BE2C (cell line): ENCODE measurements at regions not wholly inside any gene's neighbourhood (a gene's known extent, or its start where the extent isn't known, plus 50 kb on each side); places are given as distances from the start of the nearest gene placed in this dataset.
"Not testable (repeated sequence)": the region's sequence is repeated elsewhere in the genome, so short reads cannot be mapped to it uniquely, and the experiment has no call there.

Experiments
- DNase-seq: peaks from one replicate; pipeline ENCODE4 v3.0.0-alpha.2; 2020
- H3K27me3 ChIP-seq: fragments of 250-450 bp; sonication (Bioruptor Pico); 2 replicates; pipeline ENCODE4 v1.5.1; 2020; ENCODE audit warnings: mild to moderate bottlenecking
- H3K36me3 ChIP-seq: fragments of 250-450 bp; sonication (Bioruptor Pico); 2 replicates; pipeline ENCODE4 v1.5.1; 2020; ENCODE audit warnings: mild to moderate bottlenecking
- H3K4me1 ChIP-seq: fragments of 250-450 bp; sonication (Bioruptor Pico); 2 replicates; pipeline ENCODE4 v1.5.1; 2020
- H3K4me3 ChIP-seq: 2 replicates; pipeline ENCODE4 v1.5.1; 2011; ENCODE audit warnings: low read depth, low read length
- H3K9me3 ChIP-seq: fragments of 250-450 bp; sonication (Bioruptor Pico); 2 replicates; pipeline ENCODE4 v1.5.1; 2020
- CTCF ChIP-seq: IDR thresholded peaks from 2 replicates; pipeline ENCODE4 v1.5.1; 2012; ENCODE audit warnings: mild to moderate bottlenecking, low read depth, low read length

- Histone ChIP-seq H3K4me3 (no peak overlapping the region), H3K27me3 (no peaks in the 10 kb centered on the region), H3K4me1 (no peaks in the 10 kb centered on the region), H3K9me3 (no peaks in the 10 kb centered on the region), H3K36me3 (no peaks in the 10 kb centered on the region)
- TF ChIP-seq CTCF: no peak
- no peak for DNase-seq
These were observed 255.4 kb upstream of the MVB12B start for GRCh38 chr9:126071076-126071750.

GRCh38 chr9:126077656-126078055 lies 249.0 kb upstream of the MVB12B start:
- H3K36me3 ChIP-seq, H3K27me3 ChIP-seq, H3K9me3 ChIP-seq, DNase-seq, H3K4me3 ChIP-seq, H3K4me1 ChIP-seq: not testable (repeated sequence)

DNA sequence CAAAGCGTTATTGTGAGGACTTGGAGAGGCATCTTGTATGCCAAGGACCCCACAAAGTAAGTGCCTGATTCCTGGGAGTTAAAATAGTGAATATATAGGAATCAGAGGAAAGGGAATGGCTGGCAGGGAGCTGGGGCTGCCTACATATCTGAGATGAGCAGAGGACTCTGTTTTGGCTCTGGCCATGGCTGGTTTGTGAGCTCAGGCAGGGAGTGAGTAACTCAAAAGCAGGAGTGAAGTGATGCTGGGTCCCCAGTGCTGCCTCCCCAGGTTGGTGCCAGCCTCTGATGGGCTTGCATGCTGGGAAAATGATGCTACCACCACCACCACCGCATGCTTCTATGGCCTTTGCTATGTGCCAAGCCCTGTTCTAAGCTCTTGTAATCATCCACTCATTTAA lies 246.0 kb upstream of the MVB12B start:
- Histone ChIP-seq H3K9me3 (no peaks in the 10 kb centered on the region), H3K36me3 (no peaks in the 10 kb centered on the region), H3K4me3 (no peak overlapping the region), H3K4me1 (no peaks in the 10 kb centered on the region), H3K27me3 (no peaks in the 10 kb centered on the region)
- DNase-seq: no peak
- no peak for TF ChIP-seq CTCF

DNA sequence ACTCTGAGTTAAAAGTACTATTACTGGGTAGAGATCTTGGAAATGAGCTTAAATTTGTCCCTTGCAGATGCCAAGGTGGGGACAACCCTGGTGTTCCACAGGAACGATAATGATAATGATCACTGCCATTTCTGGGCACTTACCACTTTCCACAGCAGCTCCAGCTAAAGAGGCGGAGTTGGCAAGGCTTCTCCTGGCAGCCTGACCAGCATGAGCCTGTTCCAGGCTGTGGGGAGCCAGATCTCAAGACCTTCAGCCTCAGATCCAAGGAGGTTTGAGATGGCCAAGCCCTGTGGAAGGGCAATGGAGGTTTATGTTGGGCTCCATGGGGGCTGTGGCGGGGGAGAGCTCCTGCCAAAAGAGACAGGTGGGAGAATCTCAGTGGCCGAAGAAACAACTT lies 244.9 kb upstream of the MVB12B start:
- Histone ChIP-seq H3K27me3 (no peaks in the 10 kb centered on the region), H3K4me3 (no peak overlapping the region), H3K4me1 (no peaks in the 10 kb centered on the region), H3K36me3 (no peaks in the 10 kb centered on the region), H3K9me3 (no peaks in the 10 kb centered on the region)
- no peak for TF ChIP-seq CTCF
- no peak for DNase-seq

DNA sequence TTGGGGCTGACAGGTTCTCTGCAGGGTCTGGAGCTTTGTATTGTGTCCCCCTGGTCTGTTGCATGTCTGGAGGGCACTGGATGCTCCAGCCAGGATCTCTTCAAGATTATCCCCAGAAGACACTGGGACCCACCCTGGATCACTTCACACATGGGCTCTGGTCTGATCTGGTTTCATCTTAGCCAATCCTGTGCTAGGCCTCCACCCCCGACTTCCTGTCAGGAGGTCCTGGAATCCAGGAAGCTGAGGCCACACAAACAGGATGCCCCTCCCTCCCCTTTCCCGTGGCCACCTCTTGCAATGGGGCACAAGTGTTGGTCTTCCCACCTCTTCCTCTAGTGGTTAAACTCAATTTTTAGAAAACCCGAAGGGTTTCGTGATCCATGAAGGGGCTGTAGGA lies 242.6 kb upstream of the MVB12B start:
- no peaks in the 10 kb centered on the region for H3K36me3 ChIP-seq
- no peak for TF ChIP-seq CTCF
- no peaks in the 10 kb centered on the region for H3K27me3 ChIP-seq
- H3K4me1 ChIP-seq: no peaks in the 10 kb centered on the region
- no peak for DNase-seq
- no peak overlapping the region for H3K4me3 ChIP-seq
- no peaks in the 10 kb centered on the region for H3K9me3 ChIP-seq

- no peak for DNase-seq
- no peaks in the 10 kb centered on the region for H3K9me3 ChIP-seq
- TF ChIP-seq CTCF: no peak
These were observed 241.9 kb upstream of the MVB12B start for GRCh38 chr9:126084696-126085095.

GRCh38 chr9:126085170-126085569 lies 241.5 kb upstream of the MVB12B start:
- H3K4me1 ChIP-seq: no peaks in the 10 kb centered on the region
- H3K4me3 ChIP-seq: no peak overlapping the region
- no peaks in the 10 kb centered on the region for H3K27me3 ChIP-seq
- H3K9me3 ChIP-seq: no peaks in the 10 kb centered on the region
- no peaks in the 10 kb centered on the region for H3K36me3 ChIP-seq
- DNase-seq: no peak
- TF ChIP-seq CTCF: no peak

More at GRCh38 chr9:126084696-126085095, 241.9 kb upstream of the MVB12B start:
- Histone ChIP-seq H3K27me3 (no peaks in the 10 kb centered on the region), H3K4me3 (no peak overlapping the region), H3K4me1 (no peaks in the 10 kb centered on the region), H3K36me3 (no peaks in the 10 kb centered on the region)
